Endothelial cell of umbilical vein (primary cell): ENCODE measurements at regions not wholly inside any gene's neighbourhood (a gene's known extent, or its start where the extent isn't known, plus 50 kb on each side); places are given as distances from the start of the nearest gene placed in this dataset.

ENCODE experiments used
- BruUV-seq: library from RNA; stranded (reverse); fragments of 400-500 nt; replicated peaks from 2 replicates; lab custom pipeline; 2021; lab: Mats Ljungman, UMichigan
- CTCF ChIA-PET: fragments of 300-600, 350-600 bp; sonication (Branson Sonifier 250); formaldehyde crosslinking; loops from one replicate; lab custom pipeline; 2021; ENCODE audit warnings: antibody characterized with exemption, inconsistent platforms; lab: Charles Lee
- POLR2A ChIA-PET: fragments of 300-600, 350-600 bp; sonication (Branson Sonifier 250); formaldehyde crosslinking; loops from one replicate; lab custom pipeline; 2021; ENCODE audit warnings: antibody characterized with exemption, inconsistent platforms; lab: Charles Lee
- DNase-seq: peaks from one replicate; pipeline ENCODE4 v3.0.0-alpha.2; 2011; ENCODE audit warnings: low read depth, low spot score
- FAIRE-seq: peaks from 2 replicates; lab custom pipeline; 2011; peaks lifted over from hg19 to GRCh38; lab: Jason Lieb, UNC
- H2AFZ ChIP-seq: 2 replicates; pipeline ENCODE4 v1.6.0; 2012; ENCODE audit warnings: low read depth, low read length, control low read depth, inconsistent platforms
- H3K27ac ChIP-seq: 2 replicates; pipeline ENCODE4 v1.5.1; 2011; ENCODE audit warnings: low read depth, mild to moderate bottlenecking, control low read depth, low read length, moderate library complexity; ENCODE audit not compliant: insufficient read depth
- H3K27me3 ChIP-seq, 2 experiments: 2 replicates each; pipeline versions ENCODE4 v1.6.0 to v1.6.1; 2011; ENCODE audit warnings: low read length in 2 of 2, mixed read lengths in 1 of 2; ENCODE audit not compliant: control insufficient read depth in 2 of 2, insufficient read depth in 2 of 2
- H3K36me3 ChIP-seq, 2 experiments: 2 replicates in 1 of 2; 3 replicates in 1 of 2; pipeline ENCODE4 v1.5.1; 2011; ENCODE audit warnings: low read length in 2 of 2, mild to moderate bottlenecking in 1 of 2, moderate library complexity in 1 of 2; ENCODE audit not compliant: control insufficient read depth in 2 of 2, insufficient read depth in 2 of 2; ENCODE audit errors: extremely low read depth in 1 of 2
- H3K4me1 ChIP-seq: 3 replicates; pipeline ENCODE4 v1.5.1; 2011; ENCODE audit warnings: mild to moderate bottlenecking, low read length; ENCODE audit not compliant: control insufficient read depth, insufficient read depth; ENCODE audit errors: extremely low read depth
- H3K4me2 ChIP-seq: 2 replicates; pipeline ENCODE4 v1.6.1; 2011; ENCODE audit warnings: low read length, control low read depth, mixed read lengths; ENCODE audit not compliant: insufficient read depth
- H3K4me3 ChIP-seq, 3 experiments: fragments of 200-600 bp in 1 of 3; sonication (generic), shearing (Covaris generic) in 1 of 3; replicated peaks in 1 of 3; 2 replicates each; pipeline ENCODE4 v1.5.1; 2011 to 2016; ENCODE audit warnings: control low read depth in 3 of 3, low read length in 3 of 3, mild to moderate bottlenecking in 2 of 3, inconsistent platforms in 1 of 3, low read depth in 1 of 3, moderate library complexity in 1 of 3; ENCODE audit not compliant: insufficient read depth in 1 of 3
- H3K79me2 ChIP-seq: 2 replicates; pipeline ENCODE4 v1.6.0; 2012; ENCODE audit warnings: low read length, inconsistent platforms; ENCODE audit not compliant: control insufficient read depth, insufficient read depth
- H3K9ac ChIP-seq: replicated peaks from 2 replicates; pipeline ENCODE3; 2011; ENCODE audit warnings: low read length, control low read depth; ENCODE audit not compliant: insufficient read depth; ENCODE audit errors: extremely low read depth
- H3K9me1 ChIP-seq: replicated peaks from 3 replicates; pipeline ENCODE4 v1.6.0; 2011; ENCODE audit warnings: mild to moderate bottlenecking, low read length; ENCODE audit not compliant: control insufficient read depth, insufficient read depth; ENCODE audit errors: extremely low read depth
- H3K9me3 ChIP-seq: replicated peaks from 2 replicates; pipeline ENCODE4 v1.5.1; 2012; ENCODE audit warnings: low read length, inconsistent platforms; ENCODE audit not compliant: control insufficient read depth, insufficient read depth
- H4K20me1 ChIP-seq: replicated peaks from 2 replicates; pipeline ENCODE3; 2011; ENCODE audit warnings: mild to moderate bottlenecking, low read length; ENCODE audit not compliant: control insufficient read depth, insufficient read depth; ENCODE audit errors: extremely low read depth
- CTCF ChIP-seq, 2 donors: IDR thresholded peaks; 1 replicate in 1 of 2; 2 replicates in 1 of 2; pipeline ENCODE4 v1.5.1; 2011; ENCODE audit warnings: low read length in 2 of 2, mild to moderate bottlenecking in 2 of 2, moderate library complexity in 2 of 2, control low read depth in 1 of 2, inconsistent platforms in 1 of 2, low read depth in 1 of 2; ENCODE audit not compliant: insufficient read depth in 1 of 2; ENCODE audit errors: extremely low read depth in 1 of 2
- EZH2 ChIP-seq: IDR thresholded peaks from 2 replicates; pipeline ENCODE4 v1.6.1; 2012; ENCODE audit warnings: borderline replicate concordance, low read depth, mild to moderate bottlenecking, moderate library complexity, low read length, inconsistent platforms; ENCODE audit not compliant: severe bottlenecking
- FOS ChIP-seq: IDR thresholded peaks from 2 replicates; pipeline ENCODE4 v1.6.1; 2011; ENCODE audit warnings: mild to moderate bottlenecking, low read length, moderate library complexity, borderline replicate concordance; ENCODE audit not compliant: insufficient read depth
- GATA2 ChIP-seq: IDR thresholded peaks from 2 replicates; pipeline ENCODE4 v1.7.0; 2011; ENCODE audit warnings: low read depth, mild to moderate bottlenecking, moderate library complexity, mixed read lengths, low read length; ENCODE audit not compliant: insufficient read length, insufficient read depth
- JUN ChIP-seq: IDR thresholded peaks from 2 replicates; pipeline ENCODE4 v1.6.1; 2011; ENCODE audit warnings: borderline replicate concordance, low read depth; ENCODE audit not compliant: insufficient read length, insufficient read depth
- MAX ChIP-seq: IDR thresholded peaks from 2 replicates; pipeline ENCODE4 v1.6.1; 2011; ENCODE audit not compliant: insufficient read depth, insufficient read length
- MYC ChIP-seq: IDR thresholded peaks from one replicate; pipeline ENCODE4 v1.6.1; 2011; ENCODE audit warnings: mild to moderate bottlenecking, low read depth, low read length
- POLR2A ChIP-seq: IDR thresholded peaks from 2 replicates; pipeline ENCODE4 v1.6.1; 2012; ENCODE audit warnings: low read depth, mild to moderate bottlenecking, control low read depth, low read length
- POLR2AphosphoS5 ChIP-seq: IDR thresholded peaks from 2 replicates; pipeline ENCODE4 v1.6.1; 2012; ENCODE audit warnings: low read depth, mild to moderate bottlenecking, control low read depth, low read length, moderate library complexity; ENCODE audit not compliant: insufficient read depth
- dilution Hi-C: fragments of 300-500 bp; cut with MboI; formaldehyde crosslinking; loops from one replicate; pipeline ENCODE4 v1.15.0; 2019; ENCODE audit warnings: low sequenced_read_pairs; ENCODE audit not compliant: extremely low pct_ligation_motif_present
- intact Hi-C: fragments of 100-400 bp; cut with micrococcal nuclease; formaldehyde crosslinking; loops from one replicate; pipeline ENCODE4 v1.10.0; 2022

- dilution Hi-C loops: no loop called here
- H3K27me3 ChIP-seq: no peaks in the 10 kb centered on the region
- peaks cover 48% of the 10 kb centered on the region for H3K4me1 ChIP-seq
- no peaks in the 10 kb centered on the region for H4K20me1 ChIP-seq
- POLR2A ChIA-PET: no interaction called here
- no peaks in the 10 kb centered on the region for H3K36me3 ChIP-seq
- DNase-seq (no peak), FAIRE-seq (no peak)
- H3K79me2 ChIP-seq: no peaks in the 10 kb centered on the region
- CTCF ChIA-PET: interaction anchor here (0.8 to 2.8 kb wide), 3 partner anchors 11 to 21 kb away, joined by 3 to 8 read pairs (median 3); no protein-coding TSS in a partner anchor
- H3K27ac ChIP-seq: no peak overlapping the region
- no peak overlapping the region for H3K4me3 ChIP-seq
- H3K4me2 ChIP-seq: no peak overlapping the region
- no peaks in the 10 kb centered on the region for H3K9me1 ChIP-seq
- BruUV-seq: no TSS peak
- intact Hi-C loops: no loop called here
- no peak for TF ChIP-seq JUN
- TF ChIP-seq MAX: no peak
- TF ChIP-seq POLR2AphosphoS5: no peak
- H3K9me3 ChIP-seq: no peaks in the 10 kb centered on the region
- no peak overlapping the region for H2AFZ ChIP-seq
- no peak overlapping the region for H3K9ac ChIP-seq
These were observed 69.1 kb upstream of the ARHGAP29 start for GRCh38 chr1:94306521-94306920.

GRCh38 chr1:94305704-94306103 lies 68.3 kb upstream of the ARHGAP29 start:
- no peaks in the 10 kb centered on the region for H4K20me1 ChIP-seq
- no peak for DNase-seq
- no peaks in the 10 kb centered on the region for H3K79me2 ChIP-seq
- dilution Hi-C loops (no loop called here), intact Hi-C loops (no loop called here)
- no peak overlapping the region for H3K27ac ChIP-seq
- no peaks in the 10 kb centered on the region for H3K27me3 ChIP-seq
- ChIA-PET CTCF (interaction anchor here (1.0 to 2.8 kb wide), 2 partner anchors 12 to 22 kb away, joined by 3 to 8 read pairs; no protein-coding TSS in a partner anchor), POLR2A (no interaction called here)
- H2AFZ ChIP-seq: no peak overlapping the region
- no peaks in the 10 kb centered on the region for H3K9me1 ChIP-seq
- TF ChIP-seq GATA2 (no peak), MYC (no peak), POLR2A (no peak), FOS (no peak), CTCF (IDR thresholded peaks at IDR 0.05; ENCODE audit: extremely low read depth in 1 of 2, insufficient read depth in 1 of 2, low read depth in 1 of 2, low read length in 2 of 2) (no peak), POLR2AphosphoS5 (no peak), JUN (no peak), MAX (no peak), EZH2 (no peak)
- no TSS peak for BruUV-seq
- H3K4me1 ChIP-seq: peaks cover 48% of the 10 kb centered on the region
- H3K9me3 ChIP-seq: no peaks in the 10 kb centered on the region
- no peak for FAIRE-seq
- no peaks in the 10 kb centered on the region for H3K36me3 ChIP-seq
- H3K4me3 ChIP-seq: no peak overlapping the region
- no peak overlapping the region for H3K4me2 ChIP-seq
- H3K9ac ChIP-seq: no peak overlapping the region
